H9 (cell line): ENCODE measurements at regions not wholly inside any gene's neighbourhood (a gene's known extent, or its start where the extent isn't known, plus 50 kb on each side); places are given as distances from the start of the nearest gene placed in this dataset.

Experiments used
- DNase-seq: peaks from one replicate; pipeline ENCODE4 v3.0.0-alpha.2; 2017
- H2AFZ ChIP-seq: one replicate; pipeline ENCODE4 v1.6.1; 2013; ENCODE audit warnings: mild to moderate bottlenecking, low read length, control low read depth, moderate library complexity
- H2AK5ac ChIP-seq: 2 replicates; pipeline ENCODE4 v1.6.1; 2013; ENCODE audit warnings: low read length, control low read depth, mixed read lengths; ENCODE audit not compliant: insufficient read length
- H2BK120ac ChIP-seq: one replicate; pipeline ENCODE4 v1.6.1; 2013; ENCODE audit warnings: low read depth, mild to moderate bottlenecking, low read length, control low read depth, inconsistent platforms; ENCODE audit not compliant: poor library complexity, severe bottlenecking
- H2BK12ac ChIP-seq: 2 replicates; pipeline ENCODE4 v1.6.1; 2013; ENCODE audit warnings: low read length, control low read depth, mixed read lengths, low read depth; ENCODE audit not compliant: insufficient read length
- H2BK15ac ChIP-seq: 2 replicates; pipeline ENCODE4 v1.6.1; 2013; ENCODE audit warnings: low read depth, low read length, control low read depth
- H2BK20ac ChIP-seq: one replicate; pipeline ENCODE4 v1.6.1; 2013; ENCODE audit warnings: low read depth, mild to moderate bottlenecking, low read length, control low read depth, inconsistent platforms; ENCODE audit not compliant: poor library complexity, severe bottlenecking
- H2BK5ac ChIP-seq: 2 replicates; pipeline ENCODE4 v1.6.1; 2013; ENCODE audit warnings: low read length, control low read depth, mixed read lengths; ENCODE audit not compliant: insufficient read length
- H3K14ac ChIP-seq: 2 replicates; pipeline ENCODE4 v1.6.1; 2013; ENCODE audit warnings: low read length, control low read depth; ENCODE audit not compliant: insufficient read depth
- H3K18ac ChIP-seq: 2 replicates; pipeline ENCODE4 v1.6.1; 2013; ENCODE audit warnings: low read depth, mild to moderate bottlenecking, mixed read lengths, low read length, control low read depth; ENCODE audit not compliant: insufficient read length
- H3K23ac ChIP-seq: 2 replicates; pipeline ENCODE4 v1.6.1; 2013; ENCODE audit warnings: low read length, control low read depth, mixed read lengths, low read depth; ENCODE audit not compliant: insufficient read length
- H3K23me2 ChIP-seq: 2 replicates; pipeline ENCODE4 v1.6.1; 2013; ENCODE audit warnings: low read depth, mild to moderate bottlenecking, mixed read lengths, low read length, control low read depth; ENCODE audit not compliant: insufficient read length, poor library complexity, severe bottlenecking
- H3K27ac ChIP-seq: 2 replicates; pipeline ENCODE4 v1.5.1; 2013; ENCODE audit warnings: low read length, control low read depth, mixed read lengths, low read depth; ENCODE audit not compliant: insufficient read length
- H3K27me3 ChIP-seq: 2 replicates; pipeline ENCODE4 v1.6.1; 2013; ENCODE audit warnings: low read length, control low read depth, inconsistent platforms; ENCODE audit not compliant: insufficient read depth
- H3K4ac ChIP-seq: 2 replicates; pipeline ENCODE4 v1.6.1; 2013; ENCODE audit warnings: low read depth, mild to moderate bottlenecking, control low read depth, inconsistent platforms, low read length, moderate library complexity
- H3K4me1 ChIP-seq: 2 replicates; pipeline ENCODE4 v1.6.1; 2013; ENCODE audit warnings: low read length, control low read depth, inconsistent platforms; ENCODE audit not compliant: insufficient read depth
- H3K4me2 ChIP-seq: 2 replicates; pipeline ENCODE4 v1.6.1; 2013; ENCODE audit warnings: low read length, control low read depth, mixed read lengths; ENCODE audit not compliant: insufficient read length, insufficient read depth
- H3K56ac ChIP-seq: 2 replicates; pipeline ENCODE4 v1.6.1; 2013; ENCODE audit warnings: low read depth, mild to moderate bottlenecking, mixed read lengths, low read length, control low read depth; ENCODE audit not compliant: insufficient read length
- H3K79me1 ChIP-seq: 2 replicates; pipeline ENCODE4 v1.6.1; 2013; ENCODE audit warnings: low read depth, mild to moderate bottlenecking, moderate library complexity, low read length, control low read depth, inconsistent platforms; ENCODE audit not compliant: insufficient read depth, poor library complexity, severe bottlenecking
- H3K79me2 ChIP-seq: 2 replicates; pipeline ENCODE4 v1.6.1; 2013; ENCODE audit warnings: low read length, control low read depth, inconsistent platforms; ENCODE audit not compliant: insufficient read depth
- H3K9ac ChIP-seq: 2 replicates; pipeline ENCODE4 v1.6.1; 2013; ENCODE audit warnings: low read length, control low read depth, mixed read lengths; ENCODE audit not compliant: insufficient read length; ENCODE audit errors: extremely low read depth
- H3K9me3 ChIP-seq: one replicate; pipeline ENCODE4 v1.6.1; 2013; ENCODE audit warnings: low read depth, low read length, inconsistent platforms; ENCODE audit not compliant: control insufficient read depth
- H3T11ph ChIP-seq: one replicate; pipeline ENCODE4 v1.6.1; 2013; ENCODE audit warnings: mild to moderate bottlenecking, low read length, control low read depth, inconsistent platforms
- H4K20me1 ChIP-seq: one replicate; pipeline ENCODE4 v1.6.1; 2013; ENCODE audit not compliant: control insufficient read depth, insufficient read length, insufficient read depth
- H4K5ac ChIP-seq: 2 replicates; pipeline ENCODE4 v1.6.1; 2013; ENCODE audit warnings: low read depth, mild to moderate bottlenecking, mixed read lengths, low read length, control low read depth; ENCODE audit not compliant: insufficient read length
- H4K8ac ChIP-seq: replicated peaks from 2 replicates; pipeline ENCODE4 v1.6.1; 2013; ENCODE audit warnings: low read length, control low read depth, mixed read lengths, low read depth; ENCODE audit not compliant: insufficient read length
- H4K91ac ChIP-seq: 2 replicates; pipeline ENCODE4 v1.6.1; 2013; ENCODE audit warnings: low read depth, mild to moderate bottlenecking, moderate library complexity, mixed read lengths, low read length, control low read depth; ENCODE audit not compliant: insufficient read length
- H3K27ac Mint-ChIP-seq, 3 experiments: 2 replicates in 2 of 3; 3 replicates in 1 of 3; pipeline ENCODE4 v1.8.0; 2020 to 2021; ENCODE audit warnings: mixed read lengths in 3 of 3, mild to moderate bottlenecking in 1 of 3, moderate library complexity in 1 of 3
- H3K27me3 Mint-ChIP-seq: 2 replicates; pipeline ENCODE4 v1.8.0; 2021; ENCODE audit warnings: low read depth, mild to moderate bottlenecking, moderate library complexity, mixed read lengths
- H3K36me3 Mint-ChIP-seq, 3 experiments: 2 replicates in 2 of 3; 3 replicates in 1 of 3; pipeline ENCODE4 v1.8.0; 2020 to 2021; ENCODE audit warnings: low read depth in 3 of 3, mixed read lengths in 3 of 3; ENCODE audit not compliant: insufficient read depth in 1 of 3
- H3K4me1 Mint-ChIP-seq, 2 experiments: 2 replicates each; pipeline ENCODE4 v1.8.0; 2020; ENCODE audit warnings: mixed read lengths in 2 of 2
- H3K4me3 Mint-ChIP-seq, 2 experiments: 2 replicates in 1 of 2; 3 replicates in 1 of 2; pipeline ENCODE4 v1.8.0; 2020 to 2021; ENCODE audit warnings: mild to moderate bottlenecking in 2 of 2, mixed read lengths in 2 of 2, moderate library complexity in 1 of 2
- H3K9me3 Mint-ChIP-seq, 2 experiments: 2 replicates in 1 of 2; 3 replicates in 1 of 2; pipeline ENCODE4 v1.8.0; 2020; ENCODE audit warnings: mild to moderate bottlenecking in 2 of 2, mixed read lengths in 2 of 2, moderate library complexity in 1 of 2
- WGBS: extraction: QIAGEN DNeasy Blood & Tissue Kit; methylation state at CpG from one replicate; pipeline ENCODE4 v1.1.7; 2013; ENCODE audit warnings: missing lambda C conversion rate, low lambda C conversion rate, mixed read lengths; ENCODE audit not compliant: insufficient read length; ENCODE audit errors: extremely low coverage; 5-methylcytosine and 5-hydroxymethylcytosine counted together
- TF ChIP-seq, protein P1 (sequence below): fragments of 200-600 bp; sonication (generic); conservative IDR thresholded peaks from 3 replicates; pipeline ENCODE4 v1.8.0; 2021; ENCODE audit warnings: antibody characterized with exemption, mild to moderate bottlenecking

DNA sequence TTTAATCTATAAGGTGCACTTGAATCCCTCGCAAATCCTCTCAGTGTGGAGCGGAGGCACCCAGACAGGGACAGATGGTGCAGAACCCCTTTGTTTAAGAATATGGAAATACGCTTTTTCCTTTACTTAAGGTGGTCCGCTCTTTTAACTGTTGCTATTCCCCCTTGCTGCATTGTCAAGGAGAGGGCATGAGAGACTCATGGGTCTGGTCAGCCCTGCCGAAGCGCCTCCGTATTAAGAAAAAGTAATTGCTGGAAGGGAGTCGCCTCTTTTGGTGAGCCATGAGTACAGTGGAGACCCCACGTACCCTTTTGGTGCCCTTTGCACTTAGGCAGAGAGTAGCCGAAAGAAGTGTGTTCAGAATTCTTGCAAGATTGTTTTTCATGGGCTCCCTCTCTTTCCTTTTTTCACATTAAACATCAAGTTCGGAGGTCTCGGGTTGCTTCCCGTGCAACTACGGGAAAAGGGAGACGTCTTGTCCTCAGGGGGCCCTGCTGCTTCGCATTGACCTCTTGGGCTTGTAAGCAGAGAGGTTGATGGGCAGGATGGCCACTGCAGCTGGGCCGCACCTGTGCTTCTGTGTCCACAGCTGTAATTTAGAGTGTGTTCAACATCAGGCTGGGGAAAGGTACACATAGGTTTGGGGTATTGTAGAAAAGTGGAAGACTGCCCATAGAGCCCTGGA lies 109.6 kb downstream of the SPRY1 start:
- Histone ChIP-seq H3K56ac (peak overlapping the region; percentile 75), H4K20me1 (no peaks in the 10 kb centered on the region), H2BK120ac (no peak overlapping the region), H2BK12ac (peak overlapping the region; percentile 31), H3K18ac (peak overlapping the region; percentile 89), H3K79me2 (no peaks in the 10 kb centered on the region), H3T11ph (no peak overlapping the region), H4K5ac (peak overlapping the region; percentile 72), H4K8ac (no peak overlapping the region), H2BK20ac (no peak overlapping the region), H3K9me3 (peaks cover 2% of the 10 kb centered on the region), H3K14ac (peak overlapping the region; percentile 95), H3K4me2 (peak overlapping the region; percentile 73), H3K79me1 (no peaks in the 10 kb centered on the region), H2AK5ac (no peak overlapping the region), H4K91ac (no peak overlapping the region), H3K23me2 (peaks cover 7% of the 10 kb centered on the region), H3K4me1 (peaks cover 3% of the 10 kb centered on the region; the same call in 1 of the 2 replicates), H2BK15ac (no peak overlapping the region), H3K27me3 (no peaks in the 10 kb centered on the region), H2AFZ (no peak overlapping the region), H2BK5ac (peak overlapping the region; percentile 78), H3K23ac (no peak overlapping the region), H3K4ac (peak overlapping the region; percentile 2; the same call in 1 of the 2 replicates), H3K27ac (peak overlapping the region; percentile 98), H3K9ac (peak overlapping the region; percentile 74)
- no CpG with 5 or more reads among the region's 17 CpGs for WGBS
- H3K27ac Mint-ChIP-seq: peak overlapping the region; percentile 97 to 98 (median 98)
- peak; percentile 56 for DNase-seq
- H3K4me1 Mint-ChIP-seq: peaks cover 33 to 43% of the 10 kb centered on the region in 2 experiments
- peaks cover 17 to 20% of the 10 kb centered on the region in 2 experiments for H3K9me3 Mint-ChIP-seq
- peak overlapping the region; percentile 54 to 72 for H3K4me3 Mint-ChIP-seq
- H3K36me3 Mint-ChIP-seq: peaks cover 8 to 27% (median 16%) of the 10 kb centered on the region in 3 experiments
- H3K27me3 Mint-ChIP-seq: no peaks in the 10 kb centered on the region; the same call in 1 of the 2 replicates
- TF ChIP-seq, protein P1, sequence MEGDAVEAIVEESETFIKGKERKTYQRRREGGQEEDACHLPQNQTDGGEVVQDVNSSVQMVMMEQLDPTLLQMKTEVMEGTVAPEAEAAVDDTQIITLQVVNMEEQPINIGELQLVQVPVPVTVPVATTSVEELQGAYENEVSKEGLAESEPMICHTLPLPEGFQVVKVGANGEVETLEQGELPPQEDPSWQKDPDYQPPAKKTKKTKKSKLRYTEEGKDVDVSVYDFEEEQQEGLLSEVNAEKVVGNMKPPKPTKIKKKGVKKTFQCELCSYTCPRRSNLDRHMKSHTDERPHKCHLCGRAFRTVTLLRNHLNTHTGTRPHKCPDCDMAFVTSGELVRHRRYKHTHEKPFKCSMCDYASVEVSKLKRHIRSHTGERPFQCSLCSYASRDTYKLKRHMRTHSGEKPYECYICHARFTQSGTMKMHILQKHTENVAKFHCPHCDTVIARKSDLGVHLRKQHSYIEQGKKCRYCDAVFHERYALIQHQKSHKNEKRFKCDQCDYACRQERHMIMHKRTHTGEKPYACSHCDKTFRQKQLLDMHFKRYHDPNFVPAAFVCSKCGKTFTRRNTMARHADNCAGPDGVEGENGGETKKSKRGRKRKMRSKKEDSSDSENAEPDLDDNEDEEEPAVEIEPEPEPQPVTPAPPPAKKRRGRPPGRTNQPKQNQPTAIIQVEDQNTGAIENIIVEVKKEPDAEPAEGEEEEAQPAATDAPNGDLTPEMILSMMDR: no peak
